ENCODE measurements at regions not wholly inside any gene's neighbourhood (a gene's known extent, or its start where the extent isn't known, plus 50 kb on each side); places are given as distances from the start of the nearest gene placed in this dataset.

DNA sequence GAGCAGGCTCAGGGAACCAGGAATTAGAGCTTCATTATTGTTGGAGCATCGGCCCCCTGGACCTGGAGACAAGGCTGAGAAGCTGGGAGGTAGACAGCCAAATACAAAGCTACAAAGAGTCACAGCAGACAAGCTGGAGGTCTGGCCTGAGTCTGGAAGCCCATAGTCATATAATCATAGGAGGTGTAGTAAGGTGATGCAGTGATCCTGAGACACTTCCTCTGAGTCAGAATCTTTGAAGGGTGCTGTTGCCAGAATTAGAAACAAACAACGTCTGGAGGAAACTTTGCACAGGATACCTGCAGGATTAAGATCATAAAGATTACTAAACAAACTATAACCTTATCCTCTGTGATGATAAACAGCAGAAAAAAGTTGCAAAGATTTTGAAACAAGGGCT is 213.8 kb downstream of the DSC3 start (continued):
- TF ChIP-seq HSF1 (IDR thresholded peaks at IDR 0.05; ENCODE audit: low read depth, low read length) (no peak), CHD4 (IDR thresholded peaks at IDR 0.05) (no peak), CEBPB (IDR thresholded peaks at IDR 0.05; ENCODE audit: borderline replicate concordance in 1 of 2, low read depth in 2 of 2, low read length in 2 of 2) (no peak)
- TF ChIP-seq, protein P1, sequence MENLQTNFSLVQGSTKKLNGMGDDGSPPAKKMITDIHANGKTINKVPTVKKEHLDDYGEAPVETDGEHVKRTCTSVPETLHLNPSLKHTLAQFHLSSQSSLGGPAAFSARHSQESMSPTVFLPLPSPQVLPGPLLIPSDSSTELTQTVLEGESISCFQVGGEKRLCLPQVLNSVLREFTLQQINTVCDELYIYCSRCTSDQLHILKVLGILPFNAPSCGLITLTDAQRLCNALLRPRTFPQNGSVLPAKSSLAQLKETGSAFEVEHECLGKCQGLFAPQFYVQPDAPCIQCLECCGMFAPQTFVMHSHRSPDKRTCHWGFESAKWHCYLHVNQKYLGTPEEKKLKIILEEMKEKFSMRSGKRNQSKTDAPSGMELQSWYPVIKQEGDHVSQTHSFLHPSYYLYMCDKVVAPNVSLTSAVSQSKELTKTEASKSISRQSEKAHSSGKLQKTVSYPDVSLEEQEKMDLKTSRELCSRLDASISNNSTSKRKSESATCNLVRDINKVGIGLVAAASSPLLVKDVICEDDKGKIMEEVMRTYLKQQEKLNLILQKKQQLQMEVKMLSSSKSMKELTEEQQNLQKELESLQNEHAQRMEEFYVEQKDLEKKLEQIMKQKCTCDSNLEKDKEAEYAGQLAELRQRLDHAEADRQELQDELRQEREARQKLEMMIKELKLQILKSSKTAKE (IDR thresholded peaks at IDR 0.05; ENCODE audit: low read depth, poor library complexity, severe bottlenecking), result no peak

DNA sequence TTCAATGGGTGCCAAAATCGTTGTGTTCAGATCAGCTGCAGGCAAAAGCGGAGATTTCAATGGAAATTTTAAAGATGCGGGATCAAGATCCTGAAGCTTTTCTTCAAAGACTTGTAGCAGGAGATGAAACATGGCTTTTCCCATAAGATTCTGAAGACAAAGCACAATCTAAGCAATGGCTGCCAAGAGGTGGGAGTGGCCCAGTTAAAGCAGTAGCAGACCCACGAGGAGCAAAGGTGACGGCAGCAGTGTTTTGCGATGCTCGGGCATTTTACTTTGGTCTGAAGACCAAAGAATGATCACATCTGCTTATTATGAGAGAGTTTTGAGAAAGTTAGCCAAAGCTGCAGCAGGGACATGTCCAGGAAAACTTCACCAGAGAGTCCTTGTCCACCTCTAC is 222.9 kb downstream of the DSC3 start:
- Histone ChIP-seq H4K20me1 (ENCODE audit: control insufficient read depth, insufficient read depth) (no peaks in the 10 kb centered on the region), H3K9ac (ENCODE audit: control insufficient read depth, insufficient read depth, low read length) (no peak overlapping the region), H3K79me2 (ENCODE audit: control insufficient read depth, insufficient read depth, low read length) (no peaks in the 10 kb centered on the region), H3K4me3 (no peak overlapping the region), H3K36me3 (ENCODE audit: control insufficient read depth in 2 of 2, insufficient read depth in 2 of 2, low read length in 1 of 2) (no peaks in the 10 kb centered on the region), H3K9me3 (replicated peaks; ENCODE audit: control insufficient read depth, insufficient read depth, low read length) (no peaks in the 10 kb centered on the region), H3K4me1 (ENCODE audit: control insufficient read depth, insufficient read depth, low read length) (no peaks in the 10 kb centered on the region), H2AFZ (ENCODE audit: control insufficient read depth, low read depth, low read length) (no peak overlapping the region), H3K27me3 (replicated peaks in 1 of 2; ENCODE audit: control insufficient read depth in 2 of 2, insufficient read depth in 2 of 2, low read length in 1 of 2) (no peaks in the 10 kb centered on the region), H3K27ac (ENCODE audit: control insufficient read depth, insufficient read depth) (no peak overlapping the region), H3K4me2 (ENCODE audit: control insufficient read depth, insufficient read depth) (no peak overlapping the region)
- ATAC-seq (no peak), FAIRE-seq (no peak), DNase-seq (ENCODE audit: low read depth, low spot score) (no peak)
- ChIA-PET RAD21 (ENCODE audit: unreplicated experiment) (no interaction called here), CTCF (no interaction called here), POLR2A (no interaction called here), SMC1A (ENCODE audit: uncharacterized antibody, unreplicated experiment) (interaction anchor here (0.8 kb wide), 1 partner anchor 53 kb away, joined by 3 read pairs; no protein-coding TSS in a partner anchor)
- in situ Hi-C loops (cut with MboI) (no loop called here), intact Hi-C loops (cut with micrococcal nuclease; ENCODE audit: unreplicated experiment) (no loop called here)
- BruUV-seq (replicated peaks), result no TSS peak
- 67% methylated on average over 7 of the region's 7 CpGs for WGBS (ENCODE audit: insufficient coverage, insufficient replicate concordance, low lambda C conversion rate, missing lambda C conversion rate)
- TF ChIP-seq SMAD5 (IDR thresholded peaks at IDR 0.05; ENCODE audit: low read depth), result no peak
- TF ChIP-seq DPF2 (IDR thresholded peaks at IDR 0.05), result no peak
- TF ChIP-seq GATAD2B (conservative IDR thresholded peaks at IDR 0.05; ENCODE audit: low read depth), result no peak
- TF ChIP-seq SIX5 (IDR thresholded peaks at IDR 0.05; ENCODE audit: low read depth, low read length, severe bottlenecking), result no peak
- TF ChIP-seq, protein P2, sequence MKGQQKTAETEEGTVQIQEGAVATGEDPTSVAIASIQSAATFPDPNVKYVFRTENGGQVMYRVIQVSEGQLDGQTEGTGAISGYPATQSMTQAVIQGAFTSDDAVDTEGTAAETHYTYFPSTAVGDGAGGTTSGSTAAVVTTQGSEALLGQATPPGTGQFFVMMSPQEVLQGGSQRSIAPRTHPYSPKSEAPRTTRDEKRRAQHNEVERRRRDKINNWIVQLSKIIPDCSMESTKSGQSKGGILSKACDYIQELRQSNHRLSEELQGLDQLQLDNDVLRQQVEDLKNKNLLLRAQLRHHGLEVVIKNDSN (IDR thresholded peaks at IDR 0.05; ENCODE audit: borderline replicate concordance, extremely low read length, insufficient read depth, low read depth, low read length), result no peak
- TF ChIP-seq ZZZ3 (IDR thresholded peaks at IDR 0.05; ENCODE audit: control insufficient read depth, insufficient read length, low read depth), result no peak
- no peak for TF ChIP-seq TCF7 (IDR thresholded peaks at IDR 0.05; ENCODE audit: borderline replicate concordance)
- TF ChIP-seq POLR2AphosphoS5 (IDR thresholded peaks at IDR 0.05; ENCODE audit: low read length), result no peak
- no peak for TF ChIP-seq MEF2B (IDR thresholded peaks at IDR 0.05; ENCODE audit: partially characterized antibody, poor library complexity, severe bottlenecking)
- no peak for TF ChIP-seq IRF4 (IDR thresholded peaks at IDR 0.05; ENCODE audit: low read depth, low read length)
- no peak for TF ChIP-seq CHD1 (IDR thresholded peaks at IDR 0.05; ENCODE audit: low read depth, low read length)
- TF ChIP-seq ZNF622 (IDR thresholded peaks at IDR 0.05), result no peak
- TF ChIP-seq MXI1 (IDR thresholded peaks at IDR 0.05; ENCODE audit: low read depth, low read length), result no peak
